Mesenchymal stem cell (in vitro differentiated cells and primary cell): ENCODE measurements at regions not wholly inside any gene's neighbourhood (a gene's known extent, or its start where the extent isn't known, plus 50 kb on each side); places are given as distances from the start of the nearest gene placed in this dataset.

Experiments
- DNase-seq: peaks from one replicate; pipeline ENCODE4 v3.0.0-alpha.2; 2013
- H2AFZ ChIP-seq: one replicate; pipeline ENCODE4 v1.6.1; 2013; ENCODE audit warnings: low read depth, mild to moderate bottlenecking, control low read depth, inconsistent platforms, low read length, moderate library complexity
- H2AK5ac ChIP-seq: 2 replicates; pipeline ENCODE4 v1.6.1; 2013; ENCODE audit warnings: low read length, moderate library complexity, mild to moderate bottlenecking, inconsistent platforms; ENCODE audit not compliant: severe bottlenecking
- H2BK120ac ChIP-seq: one replicate; pipeline ENCODE4 v1.6.1; 2013; ENCODE audit warnings: low read depth, mild to moderate bottlenecking, inconsistent platforms, low read length, moderate library complexity
- H2BK12ac ChIP-seq, 2 experiments: one replicate each; pipeline ENCODE4 v1.6.1; 2013; ENCODE audit warnings: inconsistent platforms in 2 of 2, low read length in 2 of 2, mild to moderate bottlenecking in 2 of 2, moderate library complexity in 2 of 2, control low read depth in 1 of 2
- H2BK15ac ChIP-seq: one replicate; pipeline ENCODE4 v1.6.1; 2013; ENCODE audit warnings: mild to moderate bottlenecking, low read depth, inconsistent platforms; ENCODE audit not compliant: poor library complexity, severe bottlenecking
- H2BK5ac ChIP-seq: 2 replicates; pipeline ENCODE4 v1.6.1; 2013; ENCODE audit warnings: low read depth, mild to moderate bottlenecking, low read length, control low read depth, inconsistent platforms; ENCODE audit not compliant: poor library complexity, severe bottlenecking
- H3K14ac ChIP-seq, 2 experiments: one replicate each; pipeline ENCODE4 v1.6.1; 2013; ENCODE audit warnings: inconsistent platforms in 2 of 2, low read length in 2 of 2, control low read depth in 1 of 2, mild to moderate bottlenecking in 1 of 2, moderate library complexity in 1 of 2
- H3K18ac ChIP-seq, 2 experiments: one replicate each; pipeline ENCODE4 v1.6.1; 2013; ENCODE audit warnings: inconsistent platforms in 2 of 2, low read length in 2 of 2, control low read depth in 1 of 2, low read depth in 1 of 2, mild to moderate bottlenecking in 1 of 2
- H3K23ac ChIP-seq, 2 experiments: one replicate each; pipeline ENCODE4 v1.6.1; 2013; ENCODE audit warnings: inconsistent platforms in 2 of 2, low read length in 2 of 2, mild to moderate bottlenecking in 2 of 2, moderate library complexity in 2 of 2, control low read depth in 1 of 2
- H3K27ac ChIP-seq: 2 replicates; pipeline ENCODE4 v1.5.1; 2013; ENCODE audit warnings: mild to moderate bottlenecking, moderate library complexity, low read length, control low read depth, inconsistent platforms; ENCODE audit not compliant: poor library complexity, severe bottlenecking
- H3K27me3 ChIP-seq, 2 experiments: 2 replicates each; pipeline versions ENCODE4 v1.6.1 to v1.7.0; 2013; ENCODE audit warnings: low read length in 2 of 2, mild to moderate bottlenecking in 2 of 2, moderate library complexity in 2 of 2, control low read depth in 1 of 2, inconsistent platforms in 1 of 2; ENCODE audit not compliant: control insufficient read depth in 1 of 2, insufficient read depth in 1 of 2
- H3K36me3 ChIP-seq, 2 experiments: 2 replicates each; pipeline versions ENCODE4 v1.6.1 to v1.7.0; 2013; ENCODE audit warnings: low read length in 2 of 2, control low read depth in 1 of 2, inconsistent platforms in 1 of 2, low read depth in 1 of 2, mild to moderate bottlenecking in 1 of 2; ENCODE audit not compliant: insufficient read depth in 2 of 2, control insufficient read depth in 1 of 2
- H3K4ac ChIP-seq, 2 experiments: one replicate each; pipeline ENCODE4 v1.6.1; 2013; ENCODE audit warnings: inconsistent platforms in 2 of 2, low read length in 2 of 2, mild to moderate bottlenecking in 2 of 2, moderate library complexity in 2 of 2, control low read depth in 1 of 2, low read depth in 1 of 2
- H3K4me1 ChIP-seq: 2 replicates; pipeline ENCODE4 v1.6.1; 2013; ENCODE audit warnings: low read depth, low read length, control low read depth; ENCODE audit not compliant: control insufficient read depth, insufficient read depth
- H3K4me2 ChIP-seq: 2 replicates; pipeline ENCODE4 v1.6.1; 2013; ENCODE audit warnings: low read length, mild to moderate bottlenecking, inconsistent platforms; ENCODE audit not compliant: poor library complexity, severe bottlenecking
- H3K4me3 ChIP-seq, 2 experiments: 2 replicates each; pipeline versions ENCODE4 v1.5.1 to v1.7.0; 2013; ENCODE audit warnings: low read length in 2 of 2, mild to moderate bottlenecking in 2 of 2, control low read depth in 1 of 2, low read depth in 1 of 2; ENCODE audit not compliant: insufficient read depth in 1 of 2
- H3K79me1 ChIP-seq: replicated peaks from 2 replicates; pipeline ENCODE4 v1.6.1; 2013; ENCODE audit warnings: mild to moderate bottlenecking, control low read depth, low read length, inconsistent platforms; ENCODE audit not compliant: poor library complexity, severe bottlenecking
- H3K9ac ChIP-seq: 2 replicates; pipeline ENCODE4 v1.7.0; 2013; ENCODE audit warnings: mild to moderate bottlenecking, low read length, moderate library complexity
- H3K9me3 ChIP-seq: 2 replicates; pipeline ENCODE4 v1.7.0; 2013; ENCODE audit warnings: mild to moderate bottlenecking, low read length; ENCODE audit not compliant: control insufficient read depth
- H4K8ac ChIP-seq: one replicate; pipeline ENCODE4 v1.6.1; 2013; ENCODE audit warnings: inconsistent platforms, mild to moderate bottlenecking, low read length, moderate library complexity
- H4K91ac ChIP-seq: one replicate; pipeline ENCODE4 v1.6.1; 2013; ENCODE audit warnings: mild to moderate bottlenecking, low read length, inconsistent platforms
- WGBS: methylation state at CpG from one replicate; pipeline ENCODE4 v1.1.7; 2013; ENCODE audit warnings: mixed read lengths; 5-methylcytosine and 5-hydroxymethylcytosine counted together

DNA sequence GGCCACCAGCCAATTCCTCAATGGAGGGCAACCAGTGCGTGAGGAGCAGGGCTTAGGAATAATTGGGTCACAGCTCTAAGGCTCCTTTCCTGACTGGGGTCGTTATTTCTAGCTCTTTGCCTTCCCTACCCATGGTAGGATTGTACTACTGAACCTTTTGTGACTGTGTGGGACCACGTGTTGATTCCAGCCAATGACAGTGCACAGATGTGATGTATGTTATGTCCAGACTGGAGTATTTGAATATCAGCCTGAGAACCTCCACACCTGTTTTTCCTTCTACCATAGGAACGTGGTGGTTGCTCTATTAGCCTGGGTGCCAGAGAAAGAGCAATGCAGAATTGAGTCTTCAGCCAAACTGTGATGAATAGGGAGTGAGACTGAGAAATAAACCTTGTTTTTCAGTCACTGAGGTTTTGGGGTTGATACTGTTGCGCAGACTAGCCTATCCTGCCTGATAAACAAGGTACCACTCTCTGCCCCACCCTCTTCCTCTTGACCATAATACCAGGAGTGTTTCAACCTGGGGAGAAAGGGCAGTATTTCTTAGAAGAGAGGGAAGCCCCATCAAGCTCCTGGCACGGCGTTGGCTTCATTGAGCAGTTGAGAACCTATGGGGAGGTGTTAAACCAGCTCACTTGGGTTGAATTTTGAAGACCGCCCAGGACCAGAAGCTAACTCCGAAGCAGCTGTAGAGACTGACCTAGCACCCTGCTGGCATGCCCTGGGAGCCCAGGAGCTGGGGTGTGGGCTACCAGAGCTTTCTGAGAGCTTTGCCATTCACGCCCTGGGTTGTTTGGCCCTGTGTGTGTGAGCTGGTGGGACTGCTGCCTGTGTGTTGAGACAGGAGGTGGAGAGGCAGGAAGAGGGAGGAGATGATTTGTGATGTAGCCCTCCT, 105.5 kb upstream of the BACH2 start:
- Histone ChIP-seq H3K4me1 (peaks cover 6% of the 10 kb centered on the region), H3K23ac (no peak overlapping the region), H3K4me2 (no peak overlapping the region), H3K9ac (no peak overlapping the region), H3K4me3 (no peak overlapping the region), H3K4ac (no peak overlapping the region), H3K27ac (no peak overlapping the region), H2AK5ac (no peak overlapping the region), H2AFZ (no peak overlapping the region), H2BK5ac (no peak overlapping the region), H3K18ac (no peak overlapping the region), H3K14ac (no peak overlapping the region), H3K79me1 (no peaks in the 10 kb centered on the region), H2BK15ac (no peak overlapping the region), H4K8ac (no peak overlapping the region), H2BK120ac (no peak overlapping the region), H3K9me3 (no peaks in the 10 kb centered on the region), H3K27me3 (peaks cover 3 to 34% of the 10 kb centered on the region in 2 experiments), H3K36me3 (no peaks in the 10 kb centered on the region), H4K91ac (no peak overlapping the region), H2BK12ac (no peak overlapping the region)
- WGBS: 77% methylated on average over 9 of the region's 10 CpGs
- DNase-seq: no peak

DNA sequence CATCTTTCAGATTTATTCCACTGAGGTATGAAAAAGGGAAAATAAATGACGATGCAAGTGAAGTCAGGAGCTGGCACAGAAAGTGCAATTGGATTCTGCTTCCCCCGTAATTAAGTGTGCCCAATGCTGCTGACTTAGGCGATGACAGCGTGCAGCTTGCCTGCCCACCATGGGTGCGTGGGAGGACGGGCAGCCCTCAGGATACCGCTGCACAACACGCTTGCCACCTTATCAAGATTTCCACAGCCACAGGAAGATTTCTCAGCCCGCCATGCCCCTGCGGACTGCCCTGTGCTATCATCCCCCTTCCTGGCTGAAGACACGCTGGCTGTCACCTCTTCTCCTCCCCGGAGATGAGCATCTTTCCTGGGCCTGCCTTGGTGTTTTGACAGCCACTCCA, 103.3 kb upstream of the BACH2 start:
- Histone ChIP-seq H2BK12ac (no peak overlapping the region), H2AK5ac (no peak overlapping the region), H3K4me1 (peaks cover 6% of the 10 kb centered on the region), H3K36me3 (no peaks in the 10 kb centered on the region), H2BK5ac (no peak overlapping the region), H3K23ac (no peak overlapping the region), H3K9ac (no peak overlapping the region), H3K79me1 (no peaks in the 10 kb centered on the region), H2AFZ (no peak overlapping the region), H3K27ac (no peak overlapping the region), H2BK120ac (no peak overlapping the region), H3K27me3 (peaks cover 16 to 41% of the 10 kb centered on the region in 2 experiments), H3K14ac (peak overlapping the region in 1 of 2 experiments; percentile 95), H3K4me3 (no peak overlapping the region), H4K91ac (no peak overlapping the region), H3K9me3 (no peaks in the 10 kb centered on the region), H3K4ac (no peak overlapping the region), H4K8ac (no peak overlapping the region), H3K18ac (no peak overlapping the region), H3K4me2 (no peak overlapping the region), H2BK15ac (no peak overlapping the region)
- no peak for DNase-seq
- 95% methylated on average over 12 of the region's 12 CpGs for WGBS

DNA sequence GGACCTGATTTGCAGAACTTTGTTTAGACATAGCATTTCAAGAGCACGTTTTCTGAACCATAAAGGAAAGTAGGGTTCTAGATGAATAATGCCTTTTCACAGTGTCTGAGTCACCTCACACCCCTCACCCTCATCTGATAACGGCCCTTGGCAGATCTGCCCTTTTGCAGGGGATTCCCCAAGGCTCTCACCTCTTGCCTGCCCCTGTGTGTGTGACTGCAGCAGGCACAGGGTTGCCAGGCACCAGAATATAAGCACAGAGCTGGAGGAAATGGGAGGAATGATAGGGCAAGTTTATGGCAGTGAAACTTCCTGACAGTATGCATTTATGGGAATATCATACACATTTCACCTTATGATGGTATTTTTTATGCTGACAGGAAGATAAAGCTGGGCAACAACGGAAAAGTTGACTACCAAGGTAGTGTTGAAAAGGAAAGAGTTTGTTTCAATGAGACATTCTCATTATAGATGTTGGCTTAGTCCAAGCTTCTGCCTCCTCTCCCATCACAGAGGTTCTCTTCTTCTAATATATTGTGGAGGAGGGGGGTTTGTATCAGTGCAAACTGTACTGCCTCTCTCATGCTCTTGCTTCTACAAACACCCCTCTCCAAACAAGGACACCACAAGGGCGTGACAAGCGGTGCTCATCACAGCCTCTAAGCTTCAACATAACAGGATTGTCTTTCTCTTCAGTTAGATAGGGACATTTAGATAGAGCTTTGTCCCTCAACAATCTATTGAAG, 101.5 kb upstream of the BACH2 start:
- Histone ChIP-seq H3K18ac (no peak overlapping the region), H3K9ac (no peak overlapping the region), H3K4me2 (no peak overlapping the region), H2BK5ac (no peak overlapping the region), H2BK120ac (no peak overlapping the region), H2BK15ac (no peak overlapping the region), H2BK12ac (no peak overlapping the region), H3K4me1 (no peaks in the 10 kb centered on the region), H3K27ac (no peak overlapping the region), H2AK5ac (no peak overlapping the region), H3K36me3 (no peaks in the 10 kb centered on the region), H3K4ac (no peak overlapping the region), H3K9me3 (no peaks in the 10 kb centered on the region), H3K79me1 (no peaks in the 10 kb centered on the region), H3K14ac (no peak overlapping the region), H3K23ac (no peak overlapping the region), H2AFZ (no peak overlapping the region), H4K91ac (no peak overlapping the region), H3K27me3 (peaks cover 23 to 44% of the 10 kb centered on the region in 2 experiments), H4K8ac (no peak overlapping the region), H3K4me3 (no peak overlapping the region)
- 40% methylated on average over 3 of the region's 5 CpGs for WGBS
- peak; percentile 15 for DNase-seq

DNA sequence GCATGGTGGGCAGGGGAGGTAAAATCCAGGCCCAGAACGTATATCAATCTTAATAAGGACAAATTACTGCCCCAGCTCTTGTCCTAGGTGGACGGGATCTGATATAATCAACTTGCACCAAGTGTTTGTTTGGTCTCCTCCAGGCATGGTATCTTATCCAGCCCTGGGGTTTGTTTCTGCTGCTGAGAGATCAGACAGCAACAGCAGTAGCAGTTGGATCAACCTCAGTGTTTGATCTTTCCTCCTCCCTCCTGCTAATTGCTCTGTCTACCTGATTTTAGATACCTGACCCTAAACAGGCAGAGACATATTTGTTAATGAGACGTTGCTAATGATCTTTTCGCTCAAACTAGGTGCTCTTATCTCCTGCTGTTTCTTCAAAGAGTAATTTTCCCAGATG, 100.4 kb upstream of the BACH2 start:
- Histone ChIP-seq H3K9me3 (no peaks in the 10 kb centered on the region), H3K79me1 (no peaks in the 10 kb centered on the region), H2BK15ac (no peak overlapping the region), H3K23ac (no peak overlapping the region), H3K4me2 (no peak overlapping the region), H2BK120ac (no peak overlapping the region), H3K27ac (no peak overlapping the region), H3K4me1 (no peaks in the 10 kb centered on the region), H2BK12ac (no peak overlapping the region), H4K91ac (no peak overlapping the region), H3K4me3 (no peak overlapping the region), H2AFZ (no peak overlapping the region), H3K9ac (no peak overlapping the region), H4K8ac (no peak overlapping the region), H3K18ac (no peak overlapping the region), H3K4ac (no peak overlapping the region), H3K36me3 (no peaks in the 10 kb centered on the region), H2BK5ac (no peak overlapping the region), H3K14ac (no peak overlapping the region), H3K27me3 (peaks cover 23 to 41% of the 10 kb centered on the region in 2 experiments), H2AK5ac (no peak overlapping the region)
- 50% methylated on average over 4 of the region's 4 CpGs for WGBS
- DNase-seq: no peak
